ENCODE measurements at regions not wholly inside any gene's neighbourhood (a gene's known extent, or its start where the extent isn't known, plus 50 kb on each side); places are given as distances from the start of the nearest gene placed in this dataset.
"Not testable (repeated sequence)": the region's sequence is repeated elsewhere in the genome, so short reads cannot be mapped to it uniquely, and the experiment has no call there.

DNA sequence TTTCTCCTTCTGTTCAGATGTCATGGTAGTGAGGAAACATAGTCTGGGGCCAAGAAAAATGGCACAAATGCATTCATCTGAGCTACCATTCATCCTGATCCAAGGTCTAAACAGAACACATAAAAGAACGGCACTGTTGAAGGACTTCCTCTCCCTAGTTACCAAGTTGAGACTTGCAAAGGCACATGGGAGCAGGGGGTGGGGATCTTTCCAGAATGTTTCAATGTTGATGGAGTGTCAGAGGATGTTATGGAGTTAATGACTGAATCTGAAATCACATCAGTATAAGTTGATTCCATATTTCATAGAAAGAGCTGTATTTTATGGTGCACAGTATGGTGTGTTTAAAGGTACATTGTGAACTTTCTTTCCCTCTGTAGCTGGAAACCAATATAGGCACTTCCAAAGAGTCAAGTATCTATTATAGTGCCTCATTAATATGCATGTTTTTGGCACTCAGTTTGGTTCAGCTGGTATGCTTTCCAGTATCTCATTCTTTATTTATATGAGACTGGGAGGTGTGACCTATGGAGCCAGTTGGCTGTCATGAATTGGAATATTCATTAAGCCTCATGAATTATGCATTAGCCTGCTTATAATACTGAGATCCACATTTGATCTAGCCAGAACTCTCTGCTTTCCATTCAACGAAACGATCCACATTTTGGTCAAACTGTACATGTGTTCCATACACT lies 603.0 kb downstream of the NR2F1-AS1 start:
- DNase-seq, result no peak

DNA sequence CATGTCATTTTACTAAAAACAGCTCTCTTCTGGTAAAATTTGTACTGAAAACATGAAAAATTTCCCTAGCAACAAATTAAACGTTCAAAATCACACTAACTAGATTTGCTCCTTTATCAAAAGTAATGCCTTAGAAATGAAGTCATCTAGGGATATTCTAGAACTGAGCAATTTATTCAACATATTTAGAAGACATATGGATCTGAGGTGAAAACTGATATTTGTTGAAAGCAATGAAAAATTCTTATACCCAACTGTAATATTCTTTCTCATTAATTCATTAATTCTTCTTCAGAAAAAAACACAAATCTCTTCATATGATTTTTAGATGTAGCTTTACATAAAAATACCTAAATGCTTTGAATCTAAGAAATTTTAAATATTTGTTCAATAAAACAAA lies 604.9 kb downstream of the NR2F1-AS1 start:
- DNase-seq, result no peak

DNA sequence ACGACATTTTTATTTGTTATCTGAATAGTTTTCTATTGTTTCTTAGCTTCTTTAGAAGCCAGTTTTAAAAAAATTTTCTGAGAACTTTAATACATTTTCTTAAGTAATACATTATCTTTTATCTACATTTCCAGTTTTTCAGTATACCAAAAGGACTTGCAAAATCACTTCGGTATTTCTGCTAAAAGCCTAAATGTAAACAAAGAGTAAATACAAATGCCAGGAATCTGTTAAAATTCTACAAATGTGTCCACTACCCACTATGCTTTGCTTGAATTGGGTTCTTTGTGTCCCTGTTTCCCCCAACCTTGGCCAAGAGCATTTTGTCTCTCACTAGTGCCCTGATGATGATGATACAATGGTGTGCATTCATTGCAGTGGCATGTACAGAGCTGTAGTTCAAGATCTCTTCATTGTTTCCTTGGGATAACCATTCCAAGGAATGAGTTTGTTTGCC lies 611.2 kb downstream of the NR2F1-AS1 start:
- DNase-seq, result no peak

DNA sequence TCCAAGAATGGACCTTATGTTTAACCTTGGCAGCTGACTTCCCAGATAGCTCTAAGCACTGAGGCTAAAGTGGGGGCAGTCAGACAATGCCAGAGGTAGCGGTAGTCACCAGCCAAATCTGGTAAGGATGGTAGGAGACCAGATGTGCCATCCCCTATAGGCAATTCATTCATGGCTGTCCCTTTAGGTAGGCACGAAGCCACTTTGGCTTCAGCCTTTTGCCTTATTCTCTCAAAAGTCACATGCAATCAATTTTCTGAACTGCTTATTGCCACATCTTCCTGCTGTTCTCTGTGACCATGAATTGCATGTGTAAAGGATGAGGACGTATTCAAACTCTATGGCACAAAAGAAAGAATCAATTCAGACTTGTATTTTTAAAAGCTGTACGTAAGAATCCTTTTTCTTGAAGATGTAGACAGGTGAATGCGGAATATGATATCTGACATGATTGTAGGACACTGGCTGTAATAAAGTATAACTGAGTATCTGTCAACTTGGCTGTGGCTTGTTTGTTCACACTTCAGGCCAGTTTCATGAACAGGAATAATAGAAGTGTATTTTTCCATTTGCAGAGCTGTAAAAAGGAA lies 611.7 kb downstream of the NR2F1-AS1 start:
- no peak for DNase-seq

DNA sequence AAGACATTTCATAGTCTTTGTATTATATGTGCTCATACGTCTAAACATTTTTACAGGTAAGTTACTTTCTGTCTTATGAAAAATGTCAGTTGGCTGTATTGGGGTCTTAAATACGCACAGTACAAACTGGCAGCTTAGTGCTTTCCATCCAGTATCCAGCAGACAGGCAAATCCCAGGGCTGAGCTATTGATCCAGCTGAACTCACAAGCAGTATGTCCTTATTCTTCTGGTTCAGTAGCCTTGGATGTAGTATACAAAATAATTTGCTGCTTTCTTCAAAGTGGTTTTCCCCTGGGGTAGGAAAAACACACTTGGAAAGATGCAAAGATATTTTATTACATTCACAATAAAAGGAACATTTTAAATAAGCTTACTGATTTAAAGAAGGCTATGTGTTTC lies 617.2 kb downstream of the NR2F1-AS1 start:
- no peak for DNase-seq

DNA sequence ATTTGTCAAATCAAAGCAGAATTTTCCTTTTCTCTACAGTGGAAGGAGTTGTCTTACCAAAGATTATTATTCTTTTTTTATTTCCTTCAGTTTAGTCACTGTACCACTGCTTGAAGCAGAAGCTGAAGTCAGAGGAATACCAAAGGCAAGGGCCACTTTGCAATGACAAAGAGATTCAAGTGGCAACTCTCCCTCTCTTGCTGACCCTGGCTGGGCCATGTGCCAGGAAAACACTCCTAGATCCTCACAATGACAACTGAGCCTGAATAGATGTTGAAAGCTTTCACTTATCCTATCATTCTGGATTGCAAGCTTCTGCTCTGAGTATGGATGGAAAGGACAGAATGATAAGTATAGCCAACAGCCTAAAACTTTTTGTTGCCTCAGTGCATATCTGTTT lies 618.3 kb downstream of the NR2F1-AS1 start:
- no peak for DNase-seq

DNA sequence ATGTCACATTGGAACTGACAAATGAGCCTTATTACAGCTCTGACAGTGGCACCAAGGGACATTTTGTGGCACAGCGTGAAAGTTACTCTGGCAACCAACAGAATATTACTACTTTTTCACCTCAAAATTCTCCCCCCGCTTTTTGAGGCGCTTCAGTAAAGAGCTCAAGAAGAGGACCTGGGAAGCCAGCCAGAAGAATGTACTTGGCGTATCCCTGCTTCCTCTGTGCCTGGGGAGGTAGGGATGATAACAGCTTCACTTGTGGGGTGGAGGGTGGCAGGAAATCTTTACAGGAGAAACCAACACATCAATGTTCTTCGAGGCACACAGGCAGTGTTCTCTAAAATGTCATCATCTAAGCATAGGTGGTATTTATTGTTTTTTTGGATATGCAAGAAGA lies 624.1 kb downstream of the NR2F1-AS1 start:
- peak; percentile 14 for DNase-seq

DNA sequence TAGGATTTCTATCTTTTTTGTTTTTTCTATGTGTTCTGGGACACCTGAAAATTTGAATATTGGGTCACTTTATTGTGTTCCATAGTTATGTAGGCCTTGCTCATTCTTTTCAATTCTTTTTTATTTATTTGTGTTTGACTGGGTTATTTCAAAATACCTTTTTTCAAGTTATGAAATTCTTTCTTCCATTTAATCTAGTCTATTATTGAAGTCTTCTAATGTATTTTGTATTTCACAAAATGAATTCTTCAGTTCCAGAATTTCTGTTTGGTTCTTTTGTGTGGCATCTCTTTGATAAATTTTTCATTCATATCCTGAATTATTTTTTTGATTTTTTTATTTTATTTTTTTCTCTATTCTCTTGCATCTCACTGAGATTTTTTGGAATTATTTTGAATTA lies 628.8 kb downstream of the NR2F1-AS1 start:
- DNase-seq, result no peak

DNA sequence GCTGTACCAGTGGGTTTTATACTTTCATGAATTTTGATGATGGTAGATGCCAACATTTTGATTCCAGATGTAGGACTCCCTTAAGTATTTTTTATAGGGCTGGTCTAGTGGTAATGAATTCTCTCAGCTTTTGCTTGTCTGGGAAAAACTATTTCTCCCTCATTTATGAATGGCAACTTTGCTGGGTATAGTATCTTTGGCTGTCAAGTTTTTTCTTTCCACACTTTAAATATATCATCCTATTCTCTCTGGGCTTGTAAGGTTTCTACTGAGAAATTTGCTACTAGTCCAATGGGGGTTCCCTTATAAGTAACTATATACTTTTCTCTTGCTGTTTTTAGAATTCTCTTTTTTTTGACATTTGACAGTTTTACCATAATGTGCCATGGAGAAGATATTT lies 629.3 kb downstream of the NR2F1-AS1 start:
- DNase-seq, result no peak

DNA sequence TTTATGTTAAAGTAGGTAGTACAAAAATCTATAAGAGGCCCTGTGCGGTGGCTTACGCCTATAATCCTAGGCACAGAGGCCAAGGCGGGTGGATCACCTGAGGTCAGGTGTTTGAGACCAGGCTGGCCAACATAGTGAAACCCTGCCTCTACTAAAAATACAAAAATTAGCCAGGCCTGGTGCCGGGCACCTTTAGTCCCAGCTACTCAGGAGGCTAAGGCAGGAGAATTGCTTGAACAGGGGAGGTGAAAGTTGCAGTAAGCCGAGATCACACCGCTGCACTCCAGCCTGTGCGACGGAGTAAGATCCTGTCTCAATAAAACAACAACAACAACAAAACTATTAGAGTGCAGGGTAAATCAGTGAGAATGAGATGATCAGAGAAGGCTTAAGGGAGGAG lies 634.5 kb downstream of the NR2F1-AS1 start:
- DNase-seq, result no peak

DNA sequence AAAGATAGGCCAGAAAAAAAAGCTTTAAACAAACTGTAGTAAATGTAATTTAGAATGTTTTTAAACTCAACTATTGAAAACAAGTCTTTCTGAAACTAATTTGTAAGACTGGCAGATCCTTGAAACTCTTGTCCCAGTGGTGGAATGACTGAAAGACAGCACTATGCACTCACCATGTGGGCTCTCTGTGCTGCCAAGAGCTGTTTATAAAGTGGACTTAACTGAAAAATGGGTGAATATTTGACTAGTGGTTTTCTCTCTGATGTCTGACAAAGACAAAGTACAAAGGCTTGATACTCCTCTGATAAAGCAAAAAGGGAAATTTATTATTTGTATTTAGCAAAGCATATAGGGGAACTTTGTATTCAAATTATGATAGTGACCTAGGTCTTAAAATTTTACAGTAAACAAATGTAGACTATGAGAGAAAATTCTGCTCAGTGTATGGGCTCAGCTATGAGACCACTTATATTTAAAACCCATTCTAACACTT lies 635.4 kb downstream of the NR2F1-AS1 start:
- peak; percentile 6 for DNase-seq

DNA sequence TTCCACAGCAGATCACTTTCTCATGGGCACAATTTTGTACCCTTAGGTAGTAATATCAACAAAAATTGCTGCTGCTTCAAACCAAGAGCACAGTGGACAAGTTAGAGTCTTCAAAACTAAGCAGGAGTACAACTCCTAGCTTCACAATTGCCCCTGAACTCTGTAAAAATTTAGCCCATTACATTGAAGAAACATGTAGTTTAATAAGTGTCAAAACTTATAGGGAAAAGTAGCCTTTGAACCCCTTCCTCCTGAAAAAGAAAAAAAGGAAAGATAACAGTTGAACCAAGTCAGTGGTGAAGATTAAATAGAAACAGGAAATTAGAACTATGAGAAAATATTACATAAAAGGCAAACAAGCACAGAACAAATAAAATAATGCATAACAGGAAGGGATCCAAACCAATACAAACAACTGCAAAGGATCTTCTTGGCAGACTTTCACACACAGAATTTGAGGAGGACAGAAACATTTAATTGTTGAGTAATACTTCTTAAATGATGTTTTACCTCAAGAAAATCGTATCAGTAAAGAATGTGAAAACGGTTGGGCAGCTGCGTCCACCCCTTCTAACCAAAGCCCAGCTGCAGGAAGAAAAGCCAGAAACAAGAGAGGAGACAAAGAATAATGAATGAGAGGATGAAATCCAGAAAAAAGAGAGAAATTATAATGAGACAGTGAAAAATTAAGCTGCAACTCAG lies 636.0 kb downstream of the NR2F1-AS1 start:
- peak; percentile 52 for DNase-seq

DNA sequence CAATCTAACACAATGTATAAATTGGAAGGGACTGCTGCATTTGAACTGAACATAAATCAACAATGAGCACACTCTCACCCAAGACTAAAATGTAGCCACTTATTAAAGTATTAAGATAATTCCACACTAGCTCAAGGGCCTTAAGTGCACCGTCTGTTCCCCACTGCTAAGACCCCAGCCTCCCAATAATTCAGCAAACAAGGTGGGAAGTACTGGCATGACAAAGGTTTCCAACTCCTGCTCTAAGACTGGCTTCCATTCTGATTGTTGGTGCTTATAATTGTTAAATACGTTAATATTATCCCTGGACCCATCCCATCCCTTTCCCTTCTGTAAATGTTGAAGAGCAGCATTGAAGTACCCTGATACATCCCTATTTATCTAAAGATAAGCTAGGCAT lies 636.7 kb downstream of the NR2F1-AS1 start:
- no peak for DNase-seq

DNA sequence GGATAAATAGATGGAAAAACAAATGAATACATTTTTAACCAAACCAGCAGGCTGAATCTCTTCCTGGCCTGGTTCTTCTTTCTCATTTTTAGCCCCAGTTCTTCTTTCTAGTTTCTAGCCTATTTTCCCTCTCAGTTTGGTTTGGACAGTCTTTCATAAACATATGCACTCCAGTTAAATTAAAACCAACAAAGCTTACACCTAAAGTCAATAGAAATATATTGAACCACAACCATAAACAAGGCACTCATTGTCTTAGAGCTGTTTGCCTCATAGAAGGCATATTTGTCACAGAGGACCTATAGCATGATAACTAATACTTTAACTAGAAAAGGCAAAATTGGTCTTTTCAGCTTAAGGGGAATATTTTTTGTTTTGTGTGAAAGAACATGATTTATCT lies 638.3 kb downstream of the NR2F1-AS1 start:
- no peak for DNase-seq

DNA sequence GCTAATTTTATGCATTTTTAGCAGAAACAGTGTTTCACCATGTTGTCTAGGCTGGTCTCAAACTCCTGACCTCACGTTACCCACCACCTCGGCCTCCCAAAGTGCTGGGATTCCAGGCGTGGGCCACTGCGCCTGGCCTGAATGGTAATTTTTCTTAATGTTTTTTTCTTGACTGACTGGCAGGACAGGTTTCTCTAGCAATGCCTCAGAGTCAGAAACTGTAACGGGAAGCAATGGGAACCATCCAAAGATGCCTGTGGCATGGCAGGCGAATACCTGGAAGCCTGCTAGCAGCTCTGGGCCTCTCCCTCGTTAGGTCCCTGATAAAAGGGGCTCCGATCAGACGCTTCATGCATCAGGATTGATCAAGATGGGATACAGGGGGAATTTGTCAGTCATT lies 639.2 kb downstream of the NR2F1-AS1 start:
- DNase-seq, result no peak

DNA sequence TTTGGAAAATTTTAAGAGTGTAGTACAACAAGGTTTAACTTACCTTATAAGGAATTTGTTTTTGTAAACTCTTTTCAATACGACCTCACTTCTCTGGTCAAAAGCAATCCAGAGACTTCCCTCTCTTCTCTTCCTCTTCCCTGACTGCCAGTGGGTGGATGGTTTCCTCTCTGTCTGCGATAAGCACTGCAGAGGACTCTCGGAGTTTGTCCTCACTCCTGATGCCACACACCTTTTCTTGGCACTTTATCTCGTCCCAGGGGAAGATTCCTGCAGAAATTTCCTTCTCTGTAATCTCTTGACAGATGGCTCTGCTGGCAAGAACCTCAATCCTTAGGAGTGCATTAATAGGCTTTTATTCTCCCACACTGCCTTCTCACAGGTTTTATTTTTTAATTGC lies 641.6 kb downstream of the NR2F1-AS1 start:
- DNase-seq, result no peak

DNA sequence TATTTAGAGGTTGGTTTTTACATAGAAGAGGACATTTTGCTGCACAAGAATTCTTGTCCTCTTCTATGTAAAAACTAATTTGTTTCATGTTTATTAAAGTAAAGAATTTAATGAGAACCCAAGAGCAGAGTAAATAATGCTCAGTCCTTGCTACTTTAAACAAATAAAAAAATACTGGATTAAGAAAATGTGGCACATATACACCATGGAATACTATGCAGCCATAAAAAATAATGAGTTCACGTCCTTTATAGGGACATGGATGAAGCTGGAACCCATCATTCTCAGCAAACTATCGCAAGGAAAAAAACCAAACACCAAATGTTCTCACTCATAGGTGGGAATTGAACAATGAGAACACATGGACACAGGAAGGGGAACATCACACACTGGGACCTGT lies 643.6 kb downstream of the NR2F1-AS1 start:
- not testable (repeated sequence) for DNase-seq

DNA sequence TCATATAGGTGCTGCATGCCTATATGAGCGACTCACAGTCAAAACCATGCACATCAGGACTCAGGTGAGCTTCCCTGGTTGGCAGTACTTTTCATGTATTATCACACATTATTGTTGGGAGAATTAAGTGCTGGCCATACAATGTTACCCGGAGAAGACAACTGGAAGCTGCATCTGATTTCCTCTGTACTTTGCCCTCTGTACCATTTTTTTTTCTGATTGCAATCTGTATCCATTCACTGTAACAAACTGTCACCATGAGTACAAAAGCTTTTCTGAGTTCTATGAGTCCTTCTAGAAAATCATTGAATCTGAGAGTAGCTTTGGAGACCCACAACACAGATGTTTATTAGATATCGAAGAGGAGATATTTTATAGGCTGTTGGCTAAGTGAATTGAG lies 651.0 kb downstream of the NR2F1-AS1 start:
- no peak for DNase-seq

DNA sequence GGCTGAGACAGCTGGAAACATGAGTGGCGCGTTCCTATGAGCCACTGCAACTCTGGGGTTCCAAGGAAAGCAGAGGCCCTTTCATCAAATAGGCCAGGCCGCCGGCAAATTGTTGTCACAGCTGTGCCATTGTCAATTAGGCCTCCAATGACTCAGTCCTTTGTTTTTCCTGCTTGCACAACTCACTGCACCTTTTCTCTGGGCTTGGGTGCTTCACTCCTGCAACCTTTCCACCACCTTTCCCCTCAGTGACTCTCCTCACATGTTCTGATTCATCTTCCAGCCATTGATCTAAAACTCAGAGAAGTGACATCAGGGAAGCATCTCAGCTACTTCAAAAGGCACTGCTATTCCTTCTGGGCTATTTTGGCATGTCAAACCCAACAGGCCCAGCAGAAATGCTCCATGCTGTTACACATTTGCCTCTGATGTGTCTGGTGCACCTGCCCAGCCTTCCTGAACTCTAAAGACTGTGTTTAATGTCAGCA lies 653.7 kb downstream of the NR2F1-AS1 start:
- no peak for DNase-seq

DNA sequence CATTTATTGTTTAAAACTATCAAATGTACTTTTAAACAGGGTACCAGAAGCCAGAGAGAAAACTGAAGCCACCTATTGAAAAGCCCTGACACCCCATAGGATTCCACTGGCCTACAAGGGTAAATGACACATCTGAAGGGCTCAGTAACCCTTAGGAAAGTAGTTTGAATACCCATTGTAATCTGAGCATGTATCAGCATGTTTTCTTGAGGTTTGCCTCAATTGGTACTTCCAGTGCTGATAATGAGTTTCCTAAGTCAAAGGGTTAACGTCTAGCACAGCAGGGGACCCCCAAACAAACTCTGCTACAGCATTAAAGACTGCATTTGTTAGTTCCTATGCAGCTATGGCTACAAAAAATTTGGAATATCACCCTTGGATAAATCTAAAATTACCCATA lies 657.1 kb downstream of the NR2F1-AS1 start:
- DNase-seq, result no peak

DNA sequence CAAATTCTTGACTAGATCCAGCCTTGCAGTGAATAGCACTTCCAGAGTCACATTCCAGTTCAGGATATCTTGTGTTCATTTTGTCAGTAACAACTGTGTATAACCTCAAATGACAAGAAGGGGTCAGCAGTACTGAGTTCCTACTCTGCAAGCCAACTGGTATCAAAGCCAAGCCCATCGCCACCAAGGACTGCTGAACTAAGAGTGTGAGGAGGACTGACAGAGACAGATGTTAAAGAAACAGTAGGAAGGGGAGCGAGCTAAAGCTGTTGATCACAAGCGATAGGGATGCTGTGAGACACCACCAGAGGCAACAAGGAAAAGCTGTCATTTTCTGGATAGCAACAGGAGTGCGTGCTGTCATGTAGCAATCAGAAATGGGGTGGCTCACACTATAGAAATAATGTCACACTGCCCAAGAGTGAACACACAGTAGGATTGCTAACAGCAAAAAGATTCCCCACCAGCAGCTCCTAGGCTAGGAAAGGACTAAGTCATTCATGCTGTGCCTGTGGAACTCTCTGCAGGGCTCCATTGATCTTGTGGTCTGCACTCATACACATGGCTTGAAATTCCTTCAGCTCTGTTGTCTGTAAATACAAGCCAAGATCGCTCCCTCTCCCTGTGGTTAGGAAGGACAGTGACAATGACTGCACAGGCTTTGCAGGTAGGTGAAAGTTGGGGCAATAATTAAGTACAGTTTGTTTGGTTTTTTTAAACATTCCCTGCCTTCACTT lies 658.6 kb downstream of the NR2F1-AS1 start:
- no peak for DNase-seq

DNA sequence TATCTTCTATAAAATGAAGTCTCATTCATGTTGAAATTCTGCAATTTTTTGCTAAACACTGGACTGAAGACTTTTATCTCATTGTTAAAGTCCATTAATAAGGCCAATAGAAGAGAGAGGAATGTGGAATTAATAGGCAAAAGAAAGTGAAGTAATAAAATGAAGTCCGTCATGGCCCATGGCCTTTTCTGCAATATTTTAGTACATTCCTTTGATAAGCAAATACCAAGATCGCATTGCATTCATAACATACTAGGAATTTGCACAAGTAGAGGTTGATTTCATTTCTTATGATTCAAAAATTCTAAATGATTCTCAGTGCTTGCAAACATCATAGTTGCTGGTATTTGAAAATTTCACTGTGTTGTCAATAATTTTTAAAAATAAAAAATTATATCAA lies 664.0 kb downstream of the NR2F1-AS1 start:
- no peak for DNase-seq

DNA sequence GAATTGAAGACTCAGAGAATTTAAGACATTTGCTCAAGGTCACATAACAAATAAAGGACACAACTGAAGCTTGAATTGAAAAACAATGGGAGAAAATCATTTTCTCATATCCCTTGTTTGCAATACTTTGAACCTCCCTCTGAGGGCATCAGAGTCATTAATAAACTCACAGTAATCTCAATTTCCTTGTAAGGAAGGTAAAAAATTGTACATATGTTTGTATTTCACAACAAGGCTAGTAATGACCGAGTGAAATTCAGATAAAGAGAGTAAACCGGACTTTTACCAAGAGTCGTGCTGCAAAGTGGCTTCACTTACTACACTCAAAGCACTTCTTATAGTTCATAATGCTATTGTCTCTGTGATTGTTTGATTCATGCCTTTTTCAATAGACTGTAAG lies 665.0 kb downstream of the NR2F1-AS1 start:
- DNase-seq, result peak; percentile 28

All from fibroblast of upper back skin (primary cell).